IPS-18c (cell line): ENCODE measurements at regions not wholly inside any gene's neighbourhood (a gene's known extent, or its start where the extent isn't known, plus 50 kb on each side); places are given as distances from the start of the nearest gene placed in this dataset.
"Not testable (repeated sequence)": the region's sequence is repeated elsewhere in the genome, so short reads cannot be mapped to it uniquely, and the experiment has no call there.

Experiments used
- H3K4me3 ChIP-seq: 2 replicates; pipeline ENCODE4 v1.7.0; 2013; ENCODE audit warnings: low read depth, mild to moderate bottlenecking, low read length, moderate library complexity; ENCODE audit not compliant: insufficient read depth
- H3K9me3 ChIP-seq: one replicate; pipeline ENCODE4 v1.6.1; 2013; ENCODE audit warnings: mild to moderate bottlenecking, low read length, moderate library complexity; ENCODE audit not compliant: control insufficient read depth, insufficient read depth

- H3K4me3 ChIP-seq: no peak overlapping the region
- H3K9me3 ChIP-seq: no peaks in the 10 kb centered on the region
Observed at GRCh38 chr12:125530201-125530600, 465.0 kb downstream of the AACS start.

- H3K4me3 ChIP-seq: no peak overlapping the region
- no peaks in the 10 kb centered on the region for H3K9me3 ChIP-seq
Observed at GRCh38 chr12:125530876-125531275, 465.6 kb downstream of the AACS start.

GRCh38 chr12:125531574-125531973 is 466.3 kb downstream of the AACS start:
- Histone ChIP-seq H3K9me3 (peaks cover 3% of the 10 kb centered on the region), H3K4me3 (no peak overlapping the region)

DNA sequence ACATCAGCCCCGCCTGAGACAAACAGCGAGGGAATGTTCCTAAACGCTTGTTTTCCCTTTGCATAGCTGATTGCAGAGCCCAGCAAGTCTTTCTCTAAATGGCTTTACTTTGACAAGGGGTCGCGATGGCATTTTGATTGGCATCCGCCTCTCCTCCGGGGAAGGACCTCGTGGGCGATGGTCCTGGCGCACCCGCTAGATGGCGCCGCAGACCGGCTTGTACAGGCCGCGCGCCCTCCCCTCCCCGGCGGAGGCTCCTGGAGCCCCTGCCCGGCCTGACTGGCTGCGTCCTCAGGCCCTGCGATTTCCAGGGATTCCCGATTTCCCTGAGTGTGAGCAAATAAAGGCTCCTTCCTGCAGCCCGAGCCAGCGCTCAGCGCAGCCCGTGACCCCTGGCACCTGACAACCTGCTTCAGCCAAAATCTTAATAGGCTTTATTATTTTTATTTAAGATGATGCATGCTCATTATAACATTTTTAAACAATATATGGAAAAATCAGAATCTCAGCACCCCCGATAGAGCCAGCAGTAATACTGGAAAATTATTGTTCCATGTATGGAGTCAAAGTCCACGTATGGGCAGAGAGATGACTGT is 468.3 kb downstream of the AACS start:
- Histone ChIP-seq H3K9me3 (peaks cover 3% of the 10 kb centered on the region), H3K4me3 (no peak overlapping the region)

GRCh38 chr12:125538401-125539199 is 473.4 kb downstream of the AACS start:
- H3K4me3 ChIP-seq: no peak overlapping the region
- peaks cover 3% of the 10 kb centered on the region for H3K9me3 ChIP-seq

DNA sequence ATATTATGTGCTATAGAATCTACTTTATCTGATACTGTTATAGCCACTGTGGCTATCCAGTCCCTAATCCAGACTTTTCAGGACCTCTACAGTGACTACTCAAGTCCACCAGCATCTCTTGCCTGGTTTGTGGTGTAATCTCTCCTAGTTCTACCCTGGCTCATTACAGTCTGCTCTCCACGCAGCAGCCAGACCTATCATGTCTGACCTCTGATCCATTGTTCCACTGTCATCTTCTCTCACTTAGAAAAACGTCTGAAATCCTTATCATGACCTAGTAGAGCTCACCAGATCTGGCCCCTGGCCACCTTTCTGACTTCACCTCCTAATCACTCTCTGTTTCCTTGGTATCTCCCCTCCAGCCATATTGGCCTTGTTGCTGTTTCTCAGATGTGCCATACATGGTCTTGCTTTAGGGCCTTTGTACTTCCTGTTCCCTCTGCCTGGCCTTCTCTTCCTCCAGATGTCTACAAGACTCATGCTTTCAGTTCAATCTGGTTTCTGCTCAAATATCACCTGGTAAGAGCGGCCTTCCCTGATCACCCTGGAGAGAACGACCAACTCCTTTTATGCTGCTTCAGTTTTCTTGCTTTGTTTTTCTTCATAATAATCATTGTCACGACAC is 475.5 kb downstream of the AACS start:
- no peak overlapping the region for H3K4me3 ChIP-seq
- peaks cover 3% of the 10 kb centered on the region for H3K9me3 ChIP-seq

GRCh38 chr12:125544960-125545359 is 479.7 kb downstream of the AACS start:
- no peak overlapping the region for H3K4me3 ChIP-seq
- H3K9me3 ChIP-seq: no peaks in the 10 kb centered on the region

DNA sequence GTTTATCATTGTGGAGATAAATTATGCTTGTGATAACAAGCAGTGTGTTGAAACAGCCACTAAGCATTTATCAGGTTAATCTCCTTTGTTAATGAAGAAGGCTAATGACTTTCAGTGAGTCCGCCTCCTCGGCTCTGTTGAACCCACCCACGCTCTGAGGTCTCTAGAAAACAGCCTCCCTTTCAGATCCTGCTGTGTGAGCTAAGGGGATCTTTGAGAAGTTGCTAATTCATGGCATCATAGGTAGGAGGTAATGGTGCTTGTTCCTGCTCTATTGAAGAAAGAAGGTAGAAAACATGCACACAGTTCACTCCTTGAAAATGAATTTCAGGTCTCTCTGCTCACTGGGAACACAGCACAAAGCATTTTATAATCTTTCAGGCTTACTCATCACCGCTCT is 483.9 kb downstream of the AACS start:
- Histone ChIP-seq H3K9me3 (no peaks in the 10 kb centered on the region), H3K4me3 (no peak overlapping the region)

DNA sequence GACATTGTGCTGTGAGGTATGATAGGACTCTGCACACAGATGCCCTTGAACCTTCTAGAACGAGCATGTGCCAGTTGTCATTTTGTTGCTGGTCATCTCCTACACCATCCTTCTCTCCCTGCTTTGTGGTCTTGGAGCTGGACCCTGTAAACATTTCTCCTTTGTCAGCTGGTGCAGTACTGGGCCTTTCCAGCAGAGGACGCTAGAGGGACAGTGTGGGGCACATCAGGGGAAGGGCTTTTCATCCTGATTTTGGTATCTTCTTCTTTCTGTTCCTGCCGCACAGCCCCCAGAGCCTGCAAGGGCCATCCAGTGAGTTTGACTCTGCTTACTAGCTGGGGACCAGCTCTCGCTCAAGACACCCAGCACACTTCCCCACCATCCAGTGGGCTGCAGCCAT is 484.6 kb downstream of the AACS start:
- no peaks in the 10 kb centered on the region for H3K9me3 ChIP-seq

GRCh38 chr12:125552295-125552694 is 487.1 kb downstream of the AACS start:
- Histone ChIP-seq H3K9me3 (no peaks in the 10 kb centered on the region), H3K4me3 (no peak overlapping the region)

More for the DNA sequence above, 484.6 kb downstream of the AACS start:
- no peak overlapping the region for H3K4me3 ChIP-seq

- H3K4me3 ChIP-seq: not testable (repeated sequence)
Observed at GRCh38 chr12:125561008-125561407, 495.8 kb downstream of the AACS start.

DNA sequence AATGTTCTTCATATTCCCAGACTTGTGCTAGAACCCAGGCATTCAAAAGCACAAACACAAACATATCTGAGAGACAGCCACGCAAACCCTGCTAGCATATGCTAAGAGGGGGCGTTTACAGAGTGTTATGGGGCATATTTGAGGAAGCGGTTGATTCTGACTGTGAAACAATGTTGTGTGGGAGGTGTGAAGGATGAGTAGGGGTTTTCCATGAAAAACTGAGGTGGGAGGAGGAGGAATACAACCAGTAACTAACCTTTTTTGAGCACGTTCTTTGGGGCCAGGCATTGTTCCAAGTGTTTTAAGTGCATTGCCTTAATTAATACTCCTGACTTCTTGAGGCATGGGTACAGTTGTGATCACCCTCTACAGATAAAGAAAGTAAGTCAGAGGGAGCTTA is 499.5 kb downstream of the AACS start:
- Histone ChIP-seq H3K4me3 (no peak overlapping the region), H3K9me3 (no peaks in the 10 kb centered on the region)

More at GRCh38 chr12:125561008-125561407, 495.8 kb downstream of the AACS start:
- H3K9me3 ChIP-seq: not testable (repeated sequence)

DNA sequence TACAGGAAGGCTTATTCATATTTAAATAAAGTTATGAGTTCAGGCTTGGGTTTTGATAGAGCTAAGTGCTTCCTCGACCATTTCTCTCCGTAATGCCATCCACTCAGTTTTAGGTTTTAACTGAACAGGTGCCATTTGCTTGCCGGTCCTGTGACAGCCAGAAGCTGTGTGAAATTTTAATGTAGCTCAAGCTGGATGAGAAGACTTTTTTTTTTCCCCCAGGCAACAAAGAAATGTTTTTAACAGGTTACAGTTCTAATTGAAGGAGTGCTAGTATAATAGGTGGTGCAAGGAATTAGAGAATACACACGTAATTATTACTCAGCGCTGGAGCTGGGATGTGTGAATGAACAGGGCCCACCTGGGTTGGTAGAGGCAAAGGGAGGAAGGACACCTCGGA is 502.3 kb downstream of the AACS start:
- Histone ChIP-seq H3K4me3 (no peak overlapping the region), H3K9me3 (no peaks in the 10 kb centered on the region)

- Histone ChIP-seq H3K4me3 (no peak overlapping the region), H3K9me3 (no peaks in the 10 kb centered on the region)
Observed at GRCh38 chr12:125568306-125568705, 503.1 kb downstream of the AACS start.

- no peaks in the 10 kb centered on the region for H3K9me3 ChIP-seq
- no peak overlapping the region for H3K4me3 ChIP-seq
Observed at GRCh38 chr12:125573271-125573670, 508.0 kb downstream of the AACS start.

DNA sequence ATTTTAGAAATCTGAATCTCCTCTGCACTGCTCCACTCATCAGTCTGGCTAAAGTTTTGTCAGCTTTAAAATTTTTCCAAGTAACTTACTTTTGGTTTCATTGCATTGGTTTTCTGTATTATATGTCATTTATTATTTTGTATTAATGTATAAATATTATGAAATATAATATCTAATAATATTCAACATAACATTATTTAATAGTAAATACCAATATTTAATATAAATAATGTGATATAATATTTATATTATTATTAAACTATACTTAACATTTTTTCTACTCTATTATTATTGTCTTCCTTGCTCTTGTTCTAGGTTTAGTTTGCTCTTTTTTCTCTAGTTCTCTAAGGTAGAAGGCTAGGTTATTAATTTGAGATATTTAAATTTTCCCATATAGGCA is 512.1 kb downstream of the AACS start:
- Histone ChIP-seq H3K9me3 (no peaks in the 10 kb centered on the region), H3K4me3 (no peak overlapping the region)

DNA sequence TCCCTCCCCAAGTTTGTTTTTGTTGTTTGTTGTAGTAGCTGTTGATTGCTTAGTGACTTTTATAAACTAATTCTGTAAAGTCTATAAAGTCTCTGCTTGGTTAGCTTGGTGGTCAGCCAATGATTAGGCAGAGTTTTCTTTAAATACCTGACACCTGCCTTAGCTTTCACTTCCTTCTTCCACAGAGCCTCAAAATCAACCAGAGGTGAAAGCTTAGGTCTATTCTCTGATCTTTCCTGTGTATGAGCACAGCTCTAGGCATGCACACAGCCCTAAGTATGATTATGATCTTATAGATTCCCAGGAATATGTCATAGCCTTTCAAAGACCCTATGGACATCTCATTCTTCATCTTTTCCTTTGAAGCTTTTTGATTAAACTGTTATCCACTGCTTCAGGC is 514.7 kb downstream of the AACS start:
- H3K9me3 ChIP-seq: no peaks in the 10 kb centered on the region
- no peak overlapping the region for H3K4me3 ChIP-seq

GRCh38 chr12:125583071-125583470 is 517.8 kb downstream of the AACS start:
- Histone ChIP-seq H3K4me3 (no peak overlapping the region), H3K9me3 (no peaks in the 10 kb centered on the region)
